22Rv1 (cell line): ENCODE measurements at regions not wholly inside any gene's neighbourhood (a gene's known extent, or its start where the extent isn't known, plus 50 kb on each side); places are given as distances from the start of the nearest gene placed in this dataset.

ENCODE experiments used
- H3K27ac ChIP-seq: fragments of 450-650 bp; 2 replicates; pipeline ENCODE4 v1.5.1; 2017
- ZFX ChIP-seq: fragments of 450-650 bp; IDR thresholded peaks from 2 replicates; pipeline ENCODE4 v1.6.1; 2017; ENCODE audit warnings: antibody characterized with exemption, borderline replicate concordance
- TF ChIP-seq, protein P1 (sequence below): fragments of 450-650 bp; IDR thresholded peaks from 2 replicates; pipeline ENCODE4 v1.5.1; 2017; ENCODE audit warnings: mild to moderate bottlenecking

DNA sequence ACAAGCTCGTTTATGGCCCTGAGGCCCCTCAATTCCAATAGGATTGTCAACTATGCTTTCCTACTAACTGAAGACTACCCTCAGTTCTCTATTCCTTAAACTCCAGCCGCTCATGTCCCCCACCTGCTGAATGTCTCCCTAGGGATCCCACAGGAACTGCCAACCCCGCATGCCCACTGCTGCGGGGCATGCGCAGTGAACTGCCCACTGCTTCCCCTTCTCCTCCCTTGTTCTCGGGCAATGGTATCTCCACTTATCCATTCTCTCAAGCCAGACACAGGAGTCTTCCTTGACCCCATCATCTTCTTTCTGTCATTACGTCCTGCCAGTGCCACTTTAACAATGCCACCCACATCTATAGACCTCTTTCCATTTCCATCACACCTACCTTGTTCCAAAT, 90.0 kb downstream of the FGF18 start:
- no peak overlapping the region for H3K27ac ChIP-seq
- no peak for TF ChIP-seq ZFX
- TF ChIP-seq, protein P1, sequence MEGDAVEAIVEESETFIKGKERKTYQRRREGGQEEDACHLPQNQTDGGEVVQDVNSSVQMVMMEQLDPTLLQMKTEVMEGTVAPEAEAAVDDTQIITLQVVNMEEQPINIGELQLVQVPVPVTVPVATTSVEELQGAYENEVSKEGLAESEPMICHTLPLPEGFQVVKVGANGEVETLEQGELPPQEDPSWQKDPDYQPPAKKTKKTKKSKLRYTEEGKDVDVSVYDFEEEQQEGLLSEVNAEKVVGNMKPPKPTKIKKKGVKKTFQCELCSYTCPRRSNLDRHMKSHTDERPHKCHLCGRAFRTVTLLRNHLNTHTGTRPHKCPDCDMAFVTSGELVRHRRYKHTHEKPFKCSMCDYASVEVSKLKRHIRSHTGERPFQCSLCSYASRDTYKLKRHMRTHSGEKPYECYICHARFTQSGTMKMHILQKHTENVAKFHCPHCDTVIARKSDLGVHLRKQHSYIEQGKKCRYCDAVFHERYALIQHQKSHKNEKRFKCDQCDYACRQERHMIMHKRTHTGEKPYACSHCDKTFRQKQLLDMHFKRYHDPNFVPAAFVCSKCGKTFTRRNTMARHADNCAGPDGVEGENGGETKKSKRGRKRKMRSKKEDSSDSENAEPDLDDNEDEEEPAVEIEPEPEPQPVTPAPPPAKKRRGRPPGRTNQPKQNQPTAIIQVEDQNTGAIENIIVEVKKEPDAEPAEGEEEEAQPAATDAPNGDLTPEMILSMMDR, result no peak

DNA sequence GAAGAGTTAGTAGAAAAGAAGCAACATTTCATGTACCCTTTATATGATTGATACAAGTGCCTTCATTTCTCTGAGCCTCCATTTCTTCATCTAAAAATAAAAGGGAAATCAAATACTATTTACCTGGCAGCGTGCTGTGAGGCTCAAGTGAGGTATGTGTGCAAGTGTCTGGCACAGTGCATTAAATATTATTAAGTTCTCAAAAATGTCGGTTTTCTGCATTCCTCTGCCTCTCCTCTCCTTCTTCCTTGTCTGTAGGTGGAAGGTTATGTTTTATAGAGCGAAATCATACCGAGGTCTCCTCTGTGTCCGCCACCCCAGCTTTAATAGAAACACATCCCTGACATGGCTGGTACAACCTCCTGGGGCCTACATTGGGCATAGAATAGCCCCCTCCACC, 93.0 kb downstream of the FGF18 start:
- TF ChIP-seq, protein P1, result no peak
- TF ChIP-seq ZFX, result no peak
- no peak overlapping the region for H3K27ac ChIP-seq

DNA sequence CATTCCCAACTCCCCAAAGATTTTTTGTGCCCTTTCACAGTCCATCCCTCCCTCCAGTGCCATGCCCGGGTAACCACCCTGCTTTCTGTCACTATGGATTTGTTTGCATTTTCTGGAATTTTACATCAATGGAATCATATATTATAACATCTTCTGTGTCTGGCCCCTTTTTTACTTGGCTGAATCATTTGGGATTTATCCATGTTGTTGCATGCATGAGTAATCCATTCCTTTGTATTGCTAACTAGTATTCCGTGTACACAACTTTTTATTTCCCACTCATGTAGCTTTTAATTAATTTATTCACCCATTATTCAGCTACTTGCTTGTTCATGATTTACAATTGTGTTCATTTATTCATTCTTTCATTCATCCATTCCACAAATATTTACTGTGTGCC, 94.1 kb downstream of the FGF18 start:
- no peak overlapping the region for H3K27ac ChIP-seq
- TF ChIP-seq, protein P1, result no peak
- no peak for TF ChIP-seq ZFX

DNA sequence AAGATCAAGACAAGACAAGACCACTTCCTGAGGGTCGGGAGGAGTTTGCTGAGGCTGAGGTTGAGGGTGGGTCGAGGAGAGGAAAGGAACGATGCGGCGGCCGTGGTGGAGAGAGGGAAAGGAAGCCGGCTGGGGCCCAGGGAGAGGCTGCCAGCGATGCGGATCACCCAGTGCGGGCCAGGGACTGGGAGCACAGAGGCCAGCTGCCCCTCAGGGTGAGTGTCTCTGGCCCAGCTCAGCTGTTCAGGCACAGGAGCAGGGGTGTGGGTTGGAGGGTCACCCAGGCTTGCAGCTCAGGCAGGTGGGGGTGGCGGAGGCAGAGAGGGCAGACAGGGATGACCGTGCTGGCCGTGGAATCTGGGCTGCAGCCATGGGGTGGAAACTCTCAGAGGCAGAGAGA, 99.5 kb downstream of the FGF18 start:
- TF ChIP-seq, protein P1, result no peak
- no peak for TF ChIP-seq ZFX
- no peak overlapping the region for H3K27ac ChIP-seq

DNA sequence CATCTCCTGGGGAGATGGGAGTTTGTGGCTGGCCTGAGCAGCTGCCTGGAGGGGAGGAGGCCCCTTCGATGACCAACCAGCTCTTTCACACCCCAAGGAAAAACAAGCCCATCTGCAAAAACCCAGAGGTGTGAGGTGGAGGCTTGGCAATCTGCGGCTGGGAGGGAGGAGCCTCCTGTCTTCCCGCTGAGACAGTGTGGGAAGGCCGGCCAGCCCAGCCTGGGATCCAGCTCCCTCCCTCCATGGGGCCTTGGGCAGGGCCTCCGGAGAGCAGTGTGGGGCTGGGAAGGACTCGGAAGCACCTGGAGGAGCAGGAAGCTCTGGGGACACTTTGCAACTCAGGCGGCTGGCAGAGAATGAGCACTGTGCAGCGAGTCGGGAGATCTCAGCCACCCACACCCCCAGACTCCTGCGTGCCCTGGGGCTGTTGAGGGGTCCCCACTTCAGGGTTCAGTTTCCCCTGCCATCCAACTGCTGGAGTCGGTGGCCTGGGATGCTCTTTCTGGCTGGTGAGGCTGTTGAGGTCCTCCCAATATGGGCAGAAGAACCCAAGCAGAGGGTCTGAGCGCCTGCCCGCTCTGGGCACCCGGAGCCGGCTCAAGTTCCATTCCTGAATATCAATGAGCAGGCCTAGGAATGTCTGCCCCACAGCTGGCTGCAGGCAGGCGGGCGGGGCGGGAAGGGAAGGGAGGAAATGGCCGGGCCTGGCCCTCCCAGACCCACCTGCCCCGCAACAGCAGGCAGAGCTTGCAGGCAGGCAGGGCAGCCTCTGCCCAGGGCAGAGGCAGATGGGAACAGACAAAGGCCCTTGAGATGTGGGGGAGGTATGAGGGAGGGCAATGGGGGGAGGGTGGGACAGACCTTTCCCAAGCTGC, 101.1 kb downstream of the FGF18 start:
- no peak for TF ChIP-seq ZFX
- TF ChIP-seq, protein P1, result no peak
- H3K27ac ChIP-seq, result no peak overlapping the region

DNA sequence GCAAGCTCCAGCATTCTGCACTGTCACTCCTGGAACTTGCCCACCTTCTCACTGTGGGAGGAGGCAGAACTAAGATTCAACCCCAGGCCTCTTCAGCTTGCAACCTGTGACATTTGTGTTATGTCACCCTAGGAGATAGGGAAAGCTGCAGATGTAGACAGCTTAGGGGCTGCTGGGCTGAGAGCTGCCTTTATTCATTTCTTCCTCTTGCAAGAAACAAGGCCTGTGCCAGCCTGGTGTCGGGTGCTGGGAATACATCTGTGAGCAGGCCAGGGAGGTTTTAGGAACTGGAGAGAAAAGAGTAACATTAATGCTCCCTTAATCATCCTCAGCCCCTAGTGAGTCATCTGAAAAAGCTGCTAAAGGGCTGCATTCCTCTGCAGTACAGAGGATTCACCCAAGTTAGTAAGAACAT, 101.8 kb downstream of the FGF18 start:
- TF ChIP-seq ZFX, result no peak
- H3K27ac ChIP-seq, result no peak overlapping the region

DNA sequence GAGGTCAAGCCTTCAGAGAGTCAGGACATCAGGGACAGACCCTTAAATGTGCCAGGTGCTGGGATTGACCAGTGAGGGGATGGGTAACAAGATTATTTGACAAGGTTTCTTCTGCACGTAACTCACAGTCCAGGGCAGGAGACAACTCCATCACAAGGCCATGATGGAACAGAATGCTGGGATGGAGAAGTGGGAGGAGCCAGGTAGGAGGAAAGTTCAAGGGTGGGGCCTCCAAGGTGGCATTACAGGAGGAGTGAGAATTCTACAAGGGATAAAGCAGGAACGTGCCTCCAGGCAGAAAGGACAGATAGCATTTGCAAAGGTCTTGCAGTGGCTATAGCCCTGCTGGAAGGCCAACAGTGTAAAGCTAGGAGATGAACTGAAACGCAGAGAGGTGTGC, 102.2 kb downstream of the FGF18 start:
- no peak overlapping the region for H3K27ac ChIP-seq
- TF ChIP-seq ZFX, result no peak
- TF ChIP-seq, protein P1, result no peak
